GM12878 (cell line): ENCODE measurements at regions not wholly inside any gene's neighbourhood (a gene's known extent, or its start where the extent isn't known, plus 50 kb on each side); places are given as distances from the start of the nearest gene placed in this dataset.

ENCODE experiments used
- CREB1 ChIP-seq: IDR thresholded peaks from 2 replicates; pipeline ENCODE4 v1.6.1; 2012; ENCODE audit warnings: low read depth, mild to moderate bottlenecking, inconsistent platforms
- MEF2B ChIP-seq: fragments of 450-650 bp; IDR thresholded peaks from 2 replicates; pipeline ENCODE4 v1.6.1; 2018; ENCODE audit warnings: mild to moderate bottlenecking, moderate library complexity; ENCODE audit not compliant: partially characterized antibody, poor library complexity, severe bottlenecking
- POLR2A ChIP-seq: IDR thresholded peaks from 2 replicates; pipeline ENCODE4 v1.6.1; 2011; ENCODE audit warnings: low read depth, mild to moderate bottlenecking, low read length
- SREBF2 ChIP-seq: IDR thresholded peaks from 2 replicates; pipeline ENCODE4 v1.6.1; 2012; ENCODE audit warnings: mild to moderate bottlenecking, low read length
- ZNF274 ChIP-seq: IDR thresholded peaks from one replicate; pipeline ENCODE4 v1.8.0; 2011; ENCODE audit not compliant: insufficient read length, insufficient read depth
- TF ChIP-seq, protein P1 (sequence below), 3 experiments: IDR thresholded peaks in 2 of 3; conservative IDR thresholded peaks in 1 of 3; 2 replicates each; pipeline ENCODE4 v1.5.1; 2011; ENCODE audit warnings: low read depth in 3 of 3, low read length in 3 of 3, mild to moderate bottlenecking in 3 of 3, control low read depth in 2 of 3, moderate library complexity in 2 of 3, inconsistent platforms in 1 of 3, mixed read lengths in 1 of 3; ENCODE audit not compliant: control insufficient read depth in 2 of 3, insufficient read depth in 1 of 3; ENCODE audit errors: extremely low read depth in 1 of 3

DNA sequence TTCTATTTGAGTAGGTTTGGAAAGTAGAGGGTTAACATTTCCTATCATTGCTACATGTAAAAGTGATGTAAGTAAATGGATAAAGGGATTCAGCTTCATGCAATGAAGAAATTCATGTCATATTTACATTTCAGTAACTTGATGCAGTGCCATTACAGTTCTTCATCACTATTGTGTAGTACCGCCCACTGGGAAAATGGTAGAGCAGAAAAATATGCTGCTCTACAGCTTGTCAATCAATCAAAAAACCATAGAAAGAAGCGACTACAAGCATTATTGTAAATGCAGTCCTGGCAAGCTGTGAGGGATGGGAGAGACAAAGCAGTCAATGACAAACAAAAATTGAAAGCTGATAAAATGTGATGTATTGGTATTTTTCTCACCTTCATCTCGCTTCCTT lies 1597.9 kb downstream of the RPA4 start:
- TF ChIP-seq MEF2B (no peak), POLR2A (no peak), ZNF274 (no peak), SREBF2 (no peak), CREB1 (no peak)
- TF ChIP-seq, protein P1, sequence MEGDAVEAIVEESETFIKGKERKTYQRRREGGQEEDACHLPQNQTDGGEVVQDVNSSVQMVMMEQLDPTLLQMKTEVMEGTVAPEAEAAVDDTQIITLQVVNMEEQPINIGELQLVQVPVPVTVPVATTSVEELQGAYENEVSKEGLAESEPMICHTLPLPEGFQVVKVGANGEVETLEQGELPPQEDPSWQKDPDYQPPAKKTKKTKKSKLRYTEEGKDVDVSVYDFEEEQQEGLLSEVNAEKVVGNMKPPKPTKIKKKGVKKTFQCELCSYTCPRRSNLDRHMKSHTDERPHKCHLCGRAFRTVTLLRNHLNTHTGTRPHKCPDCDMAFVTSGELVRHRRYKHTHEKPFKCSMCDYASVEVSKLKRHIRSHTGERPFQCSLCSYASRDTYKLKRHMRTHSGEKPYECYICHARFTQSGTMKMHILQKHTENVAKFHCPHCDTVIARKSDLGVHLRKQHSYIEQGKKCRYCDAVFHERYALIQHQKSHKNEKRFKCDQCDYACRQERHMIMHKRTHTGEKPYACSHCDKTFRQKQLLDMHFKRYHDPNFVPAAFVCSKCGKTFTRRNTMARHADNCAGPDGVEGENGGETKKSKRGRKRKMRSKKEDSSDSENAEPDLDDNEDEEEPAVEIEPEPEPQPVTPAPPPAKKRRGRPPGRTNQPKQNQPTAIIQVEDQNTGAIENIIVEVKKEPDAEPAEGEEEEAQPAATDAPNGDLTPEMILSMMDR (IDR thresholded peaks at IDR 0.05 in 2 of 3, conservative IDR thresholded peaks at IDR 0.05 in 1 of 3; ENCODE audit: control insufficient read depth in 2 of 3, extremely low read depth in 1 of 3, insufficient read depth in 1 of 3, low read depth in 3 of 3, low read length in 3 of 3) = no peak
